Fibroblast of lung (primary cell): ENCODE measurements at regions not wholly inside any gene's neighbourhood (a gene's known extent, or its start where the extent isn't known, plus 50 kb on each side); places are given as distances from the start of the nearest gene placed in this dataset.

Source experiments
- DNase-seq, 2 donors: peaks; one replicate each; pipeline versions ENCODE4 v3.0.0 to v3.0.0-alpha.2; 2010; ENCODE audit warnings: low read depth in 2 of 2
- H2AFZ ChIP-seq: 2 replicates; pipeline ENCODE4 v1.5.1; 2012; ENCODE audit warnings: low read length, control low read depth, inconsistent platforms
- H3K27ac ChIP-seq: 2 replicates; pipeline ENCODE4 v1.5.1; 2011; ENCODE audit warnings: low read length, control low read depth; ENCODE audit not compliant: insufficient read depth
- H3K27me3 ChIP-seq: 2 replicates; pipeline ENCODE4 v1.5.1; 2011; ENCODE audit warnings: mild to moderate bottlenecking, low read length; ENCODE audit not compliant: control insufficient read depth, insufficient read depth
- H3K36me3 ChIP-seq: 2 replicates; pipeline ENCODE4 v1.5.1; 2011; ENCODE audit warnings: low read length; ENCODE audit not compliant: control insufficient read depth, insufficient read depth
- H3K4me1 ChIP-seq: 2 replicates; pipeline ENCODE4 v1.5.1; 2011; ENCODE audit warnings: low read length; ENCODE audit not compliant: control insufficient read depth, insufficient read depth; ENCODE audit errors: extremely low read depth
- H3K4me2 ChIP-seq: 2 replicates; pipeline ENCODE4 v1.5.1; 2011; ENCODE audit warnings: low read length, control low read depth; ENCODE audit not compliant: insufficient read depth; ENCODE audit errors: extremely low read depth
- H3K4me3 ChIP-seq, 4 experiments: fragments of 200-600 bp in 1 of 4; sonication (generic) in 1 of 4; replicated peaks in 1 of 4; 2 replicates each; pipeline ENCODE4 v1.5.1; 2011 to 2016; ENCODE audit warnings: low read length in 4 of 4, low read depth in 3 of 4, mild to moderate bottlenecking in 3 of 4, control low read depth in 2 of 4, inconsistent platforms in 1 of 4, mixed read lengths in 1 of 4; ENCODE audit not compliant: insufficient read depth in 1 of 4; ENCODE audit errors: control extremely low read depth in 1 of 4
- H3K79me2 ChIP-seq: 2 replicates; pipeline ENCODE4 v1.5.1; 2012; ENCODE audit warnings: mild to moderate bottlenecking, low read length, inconsistent platforms; ENCODE audit not compliant: control insufficient read depth, insufficient read depth
- H3K9ac ChIP-seq: 2 replicates; pipeline ENCODE4 v1.5.1; 2011; ENCODE audit warnings: mild to moderate bottlenecking, low read length, control low read depth; ENCODE audit not compliant: insufficient read depth
- H3K9me3 ChIP-seq: 2 replicates; pipeline ENCODE4 v1.5.1; 2012; ENCODE audit warnings: low read depth, low read length; ENCODE audit not compliant: control insufficient read depth, insufficient read depth
- H4K20me1 ChIP-seq: 2 replicates; pipeline ENCODE4 v1.5.1; 2011; ENCODE audit warnings: low read length; ENCODE audit not compliant: control insufficient read depth, insufficient read depth; ENCODE audit errors: extremely low read depth
- EZH2 ChIP-seq: IDR thresholded peaks from 2 replicates; pipeline ENCODE4 v1.5.1; 2012; ENCODE audit warnings: low read length, control low read depth, mild to moderate bottlenecking; ENCODE audit errors: missing control alignments
- TF ChIP-seq, protein P1 (sequence below), 2 donors: IDR thresholded peaks in 1 of 2; conservative IDR thresholded peaks in 1 of 2; 1 replicate in 1 of 2; 2 replicates in 1 of 2; pipeline ENCODE4 v1.5.1; 2011 to 2012; ENCODE audit warnings: low read length in 2 of 2, control low read depth in 1 of 2, inconsistent platforms in 1 of 2, low read depth in 1 of 2, mild to moderate bottlenecking in 1 of 2

GRCh38 chr10:10364902-10365301 is 652.8 kb upstream of the CELF2 start:
- Histone ChIP-seq H4K20me1 (no peaks in the 10 kb centered on the region), H3K27ac (no peak overlapping the region), H3K4me3 (no peak overlapping the region), H3K27me3 (no peaks in the 10 kb centered on the region), H2AFZ (no peak overlapping the region), H3K9ac (no peak overlapping the region), H3K4me2 (no peak overlapping the region), H3K9me3 (no peaks in the 10 kb centered on the region), H3K79me2 (no peaks in the 10 kb centered on the region), H3K4me1 (no peaks in the 10 kb centered on the region), H3K36me3 (no peaks in the 10 kb centered on the region)
- TF ChIP-seq EZH2, result no peak
- TF ChIP-seq, protein P1, sequence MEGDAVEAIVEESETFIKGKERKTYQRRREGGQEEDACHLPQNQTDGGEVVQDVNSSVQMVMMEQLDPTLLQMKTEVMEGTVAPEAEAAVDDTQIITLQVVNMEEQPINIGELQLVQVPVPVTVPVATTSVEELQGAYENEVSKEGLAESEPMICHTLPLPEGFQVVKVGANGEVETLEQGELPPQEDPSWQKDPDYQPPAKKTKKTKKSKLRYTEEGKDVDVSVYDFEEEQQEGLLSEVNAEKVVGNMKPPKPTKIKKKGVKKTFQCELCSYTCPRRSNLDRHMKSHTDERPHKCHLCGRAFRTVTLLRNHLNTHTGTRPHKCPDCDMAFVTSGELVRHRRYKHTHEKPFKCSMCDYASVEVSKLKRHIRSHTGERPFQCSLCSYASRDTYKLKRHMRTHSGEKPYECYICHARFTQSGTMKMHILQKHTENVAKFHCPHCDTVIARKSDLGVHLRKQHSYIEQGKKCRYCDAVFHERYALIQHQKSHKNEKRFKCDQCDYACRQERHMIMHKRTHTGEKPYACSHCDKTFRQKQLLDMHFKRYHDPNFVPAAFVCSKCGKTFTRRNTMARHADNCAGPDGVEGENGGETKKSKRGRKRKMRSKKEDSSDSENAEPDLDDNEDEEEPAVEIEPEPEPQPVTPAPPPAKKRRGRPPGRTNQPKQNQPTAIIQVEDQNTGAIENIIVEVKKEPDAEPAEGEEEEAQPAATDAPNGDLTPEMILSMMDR (conservative IDR thresholded peaks at IDR 0.05 in 1 of 2, IDR thresholded peaks at IDR 0.05 in 1 of 2; ENCODE audit: low read depth in 1 of 2, low read length in 2 of 2), result no peak
- DNase-seq, result no peak

- no peak overlapping the region for H3K4me2 ChIP-seq
- no peaks in the 10 kb centered on the region for H3K79me2 ChIP-seq
- H3K9ac ChIP-seq, result no peak overlapping the region
- no peaks in the 10 kb centered on the region for H3K4me1 ChIP-seq
- no peak overlapping the region for H2AFZ ChIP-seq
- H3K4me3 ChIP-seq, result no peak overlapping the region
- TF ChIP-seq, protein P1 (conservative IDR thresholded peaks at IDR 0.05 in 1 of 2, IDR thresholded peaks at IDR 0.05 in 1 of 2; ENCODE audit: low read depth in 1 of 2, low read length in 2 of 2), result no peak
- TF ChIP-seq EZH2, result no peak
- no peaks in the 10 kb centered on the region for H4K20me1 ChIP-seq
- H3K27me3 ChIP-seq, result no peaks in the 10 kb centered on the region
- no peaks in the 10 kb centered on the region for H3K9me3 ChIP-seq
- no peaks in the 10 kb centered on the region for H3K36me3 ChIP-seq
- no peak overlapping the region for H3K27ac ChIP-seq
- DNase-seq, result no peak
These were observed 652.0 kb upstream of the CELF2 start for GRCh38 chr10:10365676-10366075.

GRCh38 chr10:10366836-10367235 is 650.8 kb upstream of the CELF2 start:
- Histone ChIP-seq H3K9me3 (no peaks in the 10 kb centered on the region), H3K27ac (no peak overlapping the region), H3K4me1 (no peaks in the 10 kb centered on the region), H2AFZ (no peak overlapping the region), H3K4me3 (no peak overlapping the region), H3K79me2 (no peaks in the 10 kb centered on the region), H4K20me1 (no peaks in the 10 kb centered on the region), H3K9ac (no peak overlapping the region), H3K4me2 (no peak overlapping the region), H3K27me3 (no peaks in the 10 kb centered on the region), H3K36me3 (no peaks in the 10 kb centered on the region)
- no peak for DNase-seq
- no peak for TF ChIP-seq EZH2
- TF ChIP-seq, protein P1 (conservative IDR thresholded peaks at IDR 0.05 in 1 of 2, IDR thresholded peaks at IDR 0.05 in 1 of 2; ENCODE audit: low read depth in 1 of 2, low read length in 2 of 2), result no peak
